ENCODE measurements at regions not wholly inside any gene's neighbourhood (a gene's known extent, or its start where the extent isn't known, plus 50 kb on each side); places are given as distances from the start of the nearest gene placed in this dataset.
"Not testable (repeated sequence)": the region's sequence is repeated elsewhere in the genome, so short reads cannot be mapped to it uniquely, and the experiment has no call there.

- no peak overlapping the region for H3K27ac ChIP-seq
- H3K9me3 ChIP-seq, result no peaks in the 10 kb centered on the region
- no peaks in the 10 kb centered on the region for H3K36me3 ChIP-seq
- whole genome bisulfite sequencing, 2 donors, result 47 to 55% methylated on average over 12 of the region's 12 CpGs
- DNase-seq, result no peak
- H3K4me3 ChIP-seq (replicated peaks in 1 of 3), result no peak overlapping the region
- TF ChIP-seq CTCF (IDR thresholded peaks at IDR 0.05) (peak in 1 of 6 experiments; percentile 25), POLR2A (IDR thresholded peaks at IDR 0.05) (no peak)
- H3K27me3 ChIP-seq, result no peaks in the 10 kb centered on the region
- H3K4me1 ChIP-seq, result no peaks in the 10 kb centered on the region
- intact Hi-C loops (cut with DNase I), result no loop called here
Measured at GRCh38 chr6:159540152-159540551, 152.9 kb downstream of the SOD2 start.

GRCh38 chr6:159538031-159538430 lies 155.0 kb downstream of the SOD2 start:
- H3K9me3 ChIP-seq; H3K36me3 ChIP-seq; H3K27me3 ChIP-seq; DNase-seq; H3K4me1 ChIP-seq; intact Hi-C loops (cut with DNase I); H3K27ac ChIP-seq; H3K4me3 ChIP-seq (replicated peaks in 1 of 3): not testable (repeated sequence)
- 86 to 90% methylated on average over 1 of the region's 1 CpG for WGBS, 2 donors

- H3K27ac ChIP-seq, result no peak overlapping the region
- no peaks in the 10 kb centered on the region for H3K4me1 ChIP-seq
- intact Hi-C loops (cut with DNase I), result no loop called here
- no peak for DNase-seq
- WGBS, 2 donors, result 78 to 86% methylated on average over 9 of the region's 9 CpGs
- TF ChIP-seq POLR2A (IDR thresholded peaks at IDR 0.05), result no peak
- TF ChIP-seq CTCF (IDR thresholded peaks at IDR 0.05), result no peak
- no peaks in the 10 kb centered on the region for H3K36me3 ChIP-seq
- no peaks in the 10 kb centered on the region for H3K27me3 ChIP-seq
- no peaks in the 10 kb centered on the region for H3K9me3 ChIP-seq
- no peak overlapping the region for H3K4me3 ChIP-seq (replicated peaks in 1 of 3)
Measured at GRCh38 chr6:159535656-159536350, 157.2 kb downstream of the SOD2 start.

- no peak overlapping the region for H3K4me3 ChIP-seq (replicated peaks in 1 of 3)
- H3K27me3 ChIP-seq, result no peaks in the 10 kb centered on the region
- 64 to 78% methylated on average over 6 of the region's 6 CpGs for WGBS, 2 donors
- DNase-seq, result no peak
- intact Hi-C loops (cut with DNase I), result no loop called here
- TF ChIP-seq CTCF (IDR thresholded peaks at IDR 0.05) (no peak), POLR2A (IDR thresholded peaks at IDR 0.05) (no peak)
- H3K36me3 ChIP-seq, result no peaks in the 10 kb centered on the region
- H3K27ac ChIP-seq, result no peak overlapping the region
- no peaks in the 10 kb centered on the region for H3K4me1 ChIP-seq
- H3K9me3 ChIP-seq, result no peaks in the 10 kb centered on the region
Measured at GRCh38 chr6:159533568-159533967, 159.5 kb downstream of the SOD2 start.

- H3K27me3 ChIP-seq, result no peaks in the 10 kb centered on the region
- no peaks in the 10 kb centered on the region for H3K36me3 ChIP-seq
- no peaks in the 10 kb centered on the region for H3K9me3 ChIP-seq
- intact Hi-C loops (cut with DNase I), result no loop called here
- H3K4me1 ChIP-seq, result no peaks in the 10 kb centered on the region
- 64 to 72% methylated on average over 1 of the region's 1 CpG for WGBS, 2 donors
- no peak for TF ChIP-seq POLR2A (IDR thresholded peaks at IDR 0.05)
- no peak for TF ChIP-seq CTCF (IDR thresholded peaks at IDR 0.05)
- no peak for DNase-seq
- no peak overlapping the region for H3K4me3 ChIP-seq (replicated peaks in 1 of 3)
- no peak overlapping the region for H3K27ac ChIP-seq
Measured at GRCh38 chr6:159533016-159533415, 160.0 kb downstream of the SOD2 start.

Measured in thyroid gland (tissue), 4 donors.